Psoas muscle (tissue), 7 donors: ENCODE measurements at regions not wholly inside any gene's neighbourhood (a gene's known extent, or its start where the extent isn't known, plus 50 kb on each side); places are given as distances from the start of the nearest gene placed in this dataset.

ENCODE experiments used
- ATAC-seq, 4 donors: fragments of 200-7000 bp; cut with Tn5 transposase; one replicate each; pipeline ENCODE4 v1.9.1; 2020; ENCODE audit warnings: moderate library complexity in 3 of 4, mild to moderate bottlenecking in 2 of 4
- DNase-seq, 2 donors: peaks; one replicate each; pipeline ENCODE4 v3.0.0-alpha.2; 2020
- H3K27ac ChIP-seq: fragments of 200-600 bp; one replicate; pipeline ENCODE4 v1.8.0; 2022
- H3K27me3 ChIP-seq, 3 donors: fragments of 200-600 bp in 1 of 3; one replicate each; pipeline versions ENCODE4 v1.6.1 to v1.8.0; 2013 to 2022; ENCODE audit warnings: low read length in 2 of 3, mild to moderate bottlenecking in 2 of 3, moderate library complexity in 1 of 3; ENCODE audit not compliant: insufficient read depth in 3 of 3
- H3K36me3 ChIP-seq, 2 donors: fragments of 200-600 bp in 1 of 2; one replicate each; pipeline versions ENCODE4 v1.6.1 to v1.8.0; 2013 to 2022; ENCODE audit warnings: low read depth in 1 of 2, mild to moderate bottlenecking in 1 of 2, moderate library complexity in 1 of 2; ENCODE audit not compliant: insufficient read depth in 1 of 2
- H3K4me1 ChIP-seq: fragments of 200-600 bp; one replicate; pipeline ENCODE4 v1.8.0; 2022
- H3K4me3 ChIP-seq: fragments of 200-600 bp; one replicate; pipeline ENCODE4 v1.8.0; 2022; ENCODE audit warnings: mild to moderate bottlenecking
- H3K9me3 ChIP-seq: fragments of 200-600 bp; one replicate; pipeline ENCODE4 v1.8.0; 2022
- WGBS, 3 donors: extraction: QIAGEN DNeasy Blood & Tissue Kit; methylation state at CpG; one replicate each; pipeline versions ENCODE4 v1.1.6 to v1.1.7; 2013; 5-methylcytosine and 5-hydroxymethylcytosine counted together
- intact Hi-C, 2 donors: fragments of 100-400 bp; cut with DNase I; formaldehyde crosslinking; loops; one replicate each; pipeline versions ENCODE4 v1.11.0 to v1.14.2; 2022
- TF ChIP-seq, protein P1 (sequence below): fragments of 200-600 bp; IDR thresholded peaks from one replicate; pipeline ENCODE4 v1.8.0; 2022; ENCODE audit warnings: antibody characterized with exemption
- donor health status: healthy with polysubstance abuse.
- donor health status: DM: no; HTN: no; CAD: no; lungs with moderate emphysema.
- donor health status: Bipolar disorder and iron deficiency.
- donor health status: healthy.
- donor health status: DM: yes; HTN: yes; CAD: no.
- donor health status: DM: no; HTN: no; CAD: no.
- donor health status: DM: yes; HTN: yes; CAD: no.

DNA sequence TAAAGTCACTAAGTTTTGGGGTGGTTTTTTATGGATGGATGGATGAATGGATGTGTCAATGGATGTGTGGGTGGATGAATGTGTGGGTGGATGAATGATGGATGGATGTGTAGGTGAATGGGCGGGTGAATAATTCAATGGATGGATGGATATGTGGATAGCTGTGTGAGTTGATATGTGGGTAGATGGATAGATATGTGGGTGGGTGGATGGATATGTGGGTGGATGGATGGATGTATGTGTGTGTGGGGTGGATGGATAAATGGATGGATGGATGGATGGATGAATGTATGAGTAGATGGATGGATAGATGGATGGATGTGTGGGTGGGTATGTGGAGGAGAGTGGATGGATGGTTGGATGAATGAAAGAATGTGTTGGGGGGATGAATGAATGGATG lies 310.1 kb upstream of the C16orf82 start:
- Histone ChIP-seq H3K36me3 (no peaks in the 10 kb centered on the region), H3K4me1 (no peaks in the 10 kb centered on the region), H3K4me3 (no peak overlapping the region), H3K27me3 (no peaks in the 10 kb centered on the region), H3K9me3 (no peaks in the 10 kb centered on the region), H3K27ac (no peak overlapping the region)
- WGBS, 3 donors = 0 to 43% (median 2%) methylated on average over 1 of the region's 1 CpG
- DNase-seq (no peak), ATAC-seq (no peak)
- intact Hi-C loops = no loop called here
- TF ChIP-seq, protein P1, sequence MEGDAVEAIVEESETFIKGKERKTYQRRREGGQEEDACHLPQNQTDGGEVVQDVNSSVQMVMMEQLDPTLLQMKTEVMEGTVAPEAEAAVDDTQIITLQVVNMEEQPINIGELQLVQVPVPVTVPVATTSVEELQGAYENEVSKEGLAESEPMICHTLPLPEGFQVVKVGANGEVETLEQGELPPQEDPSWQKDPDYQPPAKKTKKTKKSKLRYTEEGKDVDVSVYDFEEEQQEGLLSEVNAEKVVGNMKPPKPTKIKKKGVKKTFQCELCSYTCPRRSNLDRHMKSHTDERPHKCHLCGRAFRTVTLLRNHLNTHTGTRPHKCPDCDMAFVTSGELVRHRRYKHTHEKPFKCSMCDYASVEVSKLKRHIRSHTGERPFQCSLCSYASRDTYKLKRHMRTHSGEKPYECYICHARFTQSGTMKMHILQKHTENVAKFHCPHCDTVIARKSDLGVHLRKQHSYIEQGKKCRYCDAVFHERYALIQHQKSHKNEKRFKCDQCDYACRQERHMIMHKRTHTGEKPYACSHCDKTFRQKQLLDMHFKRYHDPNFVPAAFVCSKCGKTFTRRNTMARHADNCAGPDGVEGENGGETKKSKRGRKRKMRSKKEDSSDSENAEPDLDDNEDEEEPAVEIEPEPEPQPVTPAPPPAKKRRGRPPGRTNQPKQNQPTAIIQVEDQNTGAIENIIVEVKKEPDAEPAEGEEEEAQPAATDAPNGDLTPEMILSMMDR = no peak

DNA sequence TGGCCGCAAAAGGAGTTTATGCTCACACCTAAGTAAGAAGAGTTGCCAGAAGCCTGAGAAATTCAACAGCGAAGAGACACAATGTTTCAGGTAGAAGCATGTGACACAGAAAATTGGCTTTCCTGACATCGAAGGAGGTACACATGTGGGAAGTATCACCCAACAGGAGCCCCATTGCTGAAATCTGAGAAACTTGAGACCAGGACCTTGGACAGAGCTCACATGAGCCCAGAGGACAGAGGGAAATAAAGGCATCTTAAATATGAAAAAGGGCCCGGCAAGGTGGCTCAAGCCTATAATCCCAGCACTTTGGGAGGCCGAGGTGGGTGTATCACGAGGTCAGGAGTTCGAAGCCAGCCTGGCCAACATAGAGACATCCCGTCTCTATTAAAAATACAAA lies 304.1 kb upstream of the C16orf82 start:
- ATAC-seq (no peak), DNase-seq (no peak)
- no peaks in the 10 kb centered on the region for H3K9me3 ChIP-seq
- H3K4me3 ChIP-seq = no peak overlapping the region
- H3K4me1 ChIP-seq = no peaks in the 10 kb centered on the region
- TF ChIP-seq, protein P1 = no peak
- H3K36me3 ChIP-seq = no peaks in the 10 kb centered on the region
- intact Hi-C loops = no loop called here
- H3K27ac ChIP-seq = no peak overlapping the region
- no peaks in the 10 kb centered on the region for H3K27me3 ChIP-seq
- 59 to 67% (median 66%) methylated on average over 8 of the region's 8 CpGs for WGBS, 3 donors

DNA sequence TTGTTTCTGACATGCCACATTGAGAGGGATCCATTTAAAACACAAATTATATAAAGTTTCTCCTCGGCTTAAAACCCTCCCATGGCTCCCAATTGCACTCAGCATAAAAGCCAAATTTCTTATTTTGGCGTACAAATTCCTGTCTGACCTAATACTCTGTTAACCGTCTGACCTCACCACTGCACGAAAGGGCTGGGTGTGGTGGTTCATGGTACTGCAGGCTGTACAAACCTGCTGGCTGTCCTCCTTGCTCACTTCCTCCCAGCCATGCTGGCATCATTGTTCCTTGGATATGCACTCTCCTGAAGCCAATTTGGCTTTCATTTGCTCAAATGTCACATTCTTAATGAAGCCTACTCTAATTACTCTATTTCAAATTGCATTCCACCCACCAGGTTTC lies 301.6 kb upstream of the C16orf82 start:
- 19 to 24% (median 22%) methylated on average over 4 of the region's 4 CpGs for WGBS, 3 donors
- TF ChIP-seq, protein P1 = peak; percentile 35
- no peaks in the 10 kb centered on the region for H3K9me3 ChIP-seq
- intact Hi-C loops = no loop called here
- no peaks in the 10 kb centered on the region for H3K27me3 ChIP-seq
- H3K4me3 ChIP-seq = no peak overlapping the region
- H3K27ac ChIP-seq = no peak overlapping the region
- H3K4me1 ChIP-seq = no peaks in the 10 kb centered on the region
- ATAC-seq = no peak
- no peaks in the 10 kb centered on the region for H3K36me3 ChIP-seq
- no peak for DNase-seq

DNA sequence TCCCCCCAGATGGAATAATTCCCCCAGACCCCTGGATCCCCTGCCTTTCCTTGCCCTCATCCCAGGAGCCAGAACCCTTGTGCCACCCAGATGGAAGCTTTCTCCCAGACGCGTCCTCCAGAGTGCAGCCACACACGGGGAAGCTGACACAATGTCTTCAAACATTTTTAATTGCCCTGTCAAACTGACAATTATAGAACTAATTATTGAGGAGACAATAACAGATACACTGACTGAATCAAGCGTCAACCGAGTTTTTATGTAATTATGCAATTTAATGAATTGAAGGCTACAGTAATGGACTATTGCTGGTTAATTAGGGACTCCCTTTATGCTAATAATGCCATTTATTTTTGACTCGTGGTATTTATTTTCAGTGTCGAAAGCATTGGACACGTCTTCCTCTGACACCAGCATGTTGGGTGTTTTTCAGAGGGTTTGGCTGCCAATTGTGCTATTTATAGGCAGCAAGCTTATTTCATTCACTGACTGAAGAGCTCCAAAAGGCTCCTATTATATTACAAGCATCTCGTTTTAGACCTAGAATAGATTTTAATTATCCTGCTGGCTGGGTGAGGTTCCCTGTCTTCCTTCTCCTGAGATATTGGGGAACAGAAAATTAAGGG lies 298.2 kb upstream of the C16orf82 start:
- intact Hi-C loops = no loop called here
- no peak for ATAC-seq
- no peaks in the 10 kb centered on the region for H3K36me3 ChIP-seq
- H3K4me1 ChIP-seq = no peaks in the 10 kb centered on the region
- DNase-seq = no peak
- H3K27me3 ChIP-seq = no peaks in the 10 kb centered on the region
- WGBS, 3 donors = 52 to 64% (median 56%) methylated on average over 9 of the region's 9 CpGs
- TF ChIP-seq, protein P1 = no peak
- H3K27ac ChIP-seq = no peak overlapping the region
- H3K9me3 ChIP-seq = no peaks in the 10 kb centered on the region
- H3K4me3 ChIP-seq = no peak overlapping the region

DNA sequence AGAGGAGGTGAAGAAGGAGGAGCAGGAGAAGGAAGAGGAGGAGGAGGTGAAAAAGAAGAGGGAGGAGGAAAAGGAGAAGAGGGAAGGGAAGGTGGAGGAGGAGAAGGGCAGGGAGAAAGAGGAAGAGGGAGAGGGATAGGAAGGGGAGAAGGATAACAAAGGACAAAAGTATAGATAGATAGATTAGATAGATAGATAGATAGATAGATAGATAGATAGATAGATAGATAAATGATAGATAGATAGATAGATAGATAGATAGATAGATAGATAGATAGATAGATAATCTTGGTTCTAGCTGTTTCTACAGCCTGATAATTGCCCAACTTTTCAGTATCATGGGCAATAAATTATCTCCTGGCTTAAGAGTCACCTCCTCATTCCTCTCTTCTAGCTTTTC lies 296.2 kb upstream of the C16orf82 start:
- H3K27ac ChIP-seq = no peak overlapping the region
- no peaks in the 10 kb centered on the region for H3K9me3 ChIP-seq
- H3K4me3 ChIP-seq = no peak overlapping the region
- DNase-seq = no peak
- ATAC-seq = no peak
- TF ChIP-seq, protein P1 = no peak
- H3K27me3 ChIP-seq = no peaks in the 10 kb centered on the region
- no peaks in the 10 kb centered on the region for H3K4me1 ChIP-seq
- no peaks in the 10 kb centered on the region for H3K36me3 ChIP-seq
- intact Hi-C loops = no loop called here
